GM12878 (cell line): ENCODE measurements at regions not wholly inside any gene's neighbourhood (a gene's known extent, or its start where the extent isn't known, plus 50 kb on each side); places are given as distances from the start of the nearest gene placed in this dataset.

Experiments used
- ATAC-seq: fragments of 200-7000 bp; cut with Tn5 transposase; 3 replicates; pipeline ENCODE4 v1.9.1; 2020; ENCODE audit warnings: mild to moderate bottlenecking, moderate library complexity
- BruUV-seq: library from RNA; stranded (reverse); fragments of 400-500 nt; replicated peaks from 2 replicates; lab custom pipeline; 2021; lab: Mats Ljungman, UMichigan
- CTCF ChIA-PET: fragments of 300-600 bp; sonication (Branson Sonifier 250); formaldehyde crosslinking; extraction: SDS; loops from one replicate; lab custom pipeline; 2021; ENCODE audit warnings: inconsistent platforms; lab: Yijun Ruan, JAX
- POLR2A ChIA-PET: fragments of 350-600 bp; formaldehyde crosslinking; extraction: SDS; loops from one replicate; lab custom pipeline; 2021; ENCODE audit warnings: inconsistent platforms; lab: Charles Lee
- RAD21 ChIA-PET: fragments of 300-600 bp; sonication (Branson Sonifier 250); formaldehyde crosslinking; loops from one replicate; lab custom pipeline; 2023; ENCODE audit warnings: antibody characterized with exemption; ENCODE audit not compliant: unreplicated experiment; lab: Charles Lee
- SMC1A ChIA-PET: fragments of 300-600 bp; sonication (Branson Sonifier 250); formaldehyde crosslinking; loops from one replicate; lab custom pipeline; 2023; ENCODE audit not compliant: unreplicated experiment, uncharacterized antibody; lab: Charles Lee
- DNase-seq: peaks from one replicate; pipeline ENCODE4 v3.0.0-alpha.2; 2011; ENCODE audit warnings: low read depth, low spot score
- FAIRE-seq: peaks from 3 replicates; lab custom pipeline; 2011; peaks lifted over from hg19 to GRCh38; lab: Jason Lieb, UNC
- H2AFZ ChIP-seq: 2 replicates; pipeline ENCODE4 v1.6.0; 2011; ENCODE audit warnings: low read depth, low read length, control low read depth; ENCODE audit not compliant: control insufficient read depth
- H3K27ac ChIP-seq: 2 replicates; pipeline ENCODE4 v1.5.1; 2011; ENCODE audit warnings: control low read depth; ENCODE audit not compliant: control insufficient read depth, insufficient read depth
- H3K27me3 ChIP-seq, 2 experiments: replicated peaks in 1 of 2; 2 replicates each; pipeline versions ENCODE4 v1.6.0 to v1.6.1; 2011; ENCODE audit warnings: low read length in 1 of 2; ENCODE audit not compliant: control insufficient read depth in 2 of 2, insufficient read depth in 2 of 2
- H3K36me3 ChIP-seq, 2 experiments: 2 replicates each; pipeline ENCODE4 v1.5.1; 2011; ENCODE audit warnings: low read length in 1 of 2; ENCODE audit not compliant: control insufficient read depth in 2 of 2, insufficient read depth in 2 of 2
- H3K4me1 ChIP-seq: 2 replicates; pipeline ENCODE4 v1.6.1; 2011; ENCODE audit warnings: mild to moderate bottlenecking, low read length, moderate library complexity, mixed read lengths; ENCODE audit not compliant: control insufficient read depth, insufficient read depth
- H3K4me2 ChIP-seq: 2 replicates; pipeline ENCODE4 v1.6.0; 2011; ENCODE audit warnings: control low read depth; ENCODE audit not compliant: control insufficient read depth, insufficient read depth
- H3K4me3 ChIP-seq: fragments of 200-600 bp; sonication (generic); 2 replicates; pipeline ENCODE4 v1.5.1; 2016
- H3K79me2 ChIP-seq: 2 replicates; pipeline ENCODE4 v1.6.0; 2011; ENCODE audit warnings: low read length; ENCODE audit not compliant: control insufficient read depth, insufficient read depth
- H3K9ac ChIP-seq: 2 replicates; pipeline ENCODE4 v1.8.0; 2011; ENCODE audit warnings: low read length, control low read depth, mixed read lengths; ENCODE audit not compliant: control insufficient read depth, insufficient read depth
- H3K9me3 ChIP-seq: replicated peaks from 3 replicates; pipeline ENCODE4 v1.5.1; 2011; ENCODE audit warnings: mild to moderate bottlenecking, low read length; ENCODE audit not compliant: control insufficient read depth, insufficient read depth
- H4K20me1 ChIP-seq: 2 replicates; pipeline ENCODE4 v1.6.0; 2011; ENCODE audit not compliant: control insufficient read depth, insufficient read depth
- BHLHE40 ChIP-seq, 2 experiments: fragments of 450-650 bp in 1 of 2; IDR thresholded peaks; 2 replicates each; pipeline ENCODE4 v1.6.1; 2011 to 2017; ENCODE audit warnings: low read depth in 2 of 2, borderline replicate concordance in 1 of 2, improper control_type of control experiment in 1 of 2, low read length in 1 of 2, mild to moderate bottlenecking in 1 of 2
- CEBPZ ChIP-seq: fragments of 150-350 bp; IDR thresholded peaks from 2 replicates; pipeline ENCODE4 v1.6.1; 2016; ENCODE audit warnings: low read depth, low read length
- CTCF ChIP-seq, 3 experiments: IDR thresholded peaks in 2 of 3; conservative IDR thresholded peaks in 1 of 3; 2 replicates each; pipeline ENCODE4 v1.5.1; 2011; ENCODE audit warnings: low read depth in 3 of 3, low read length in 3 of 3, mild to moderate bottlenecking in 3 of 3, control low read depth in 2 of 3, moderate library complexity in 2 of 3, inconsistent platforms in 1 of 3, mixed read lengths in 1 of 3; ENCODE audit not compliant: control insufficient read depth in 2 of 3, insufficient read depth in 1 of 3; ENCODE audit errors: extremely low read depth in 1 of 3
- ETV6 ChIP-seq, 2 experiments: fragments of 450-650 bp in 1 of 2; IDR thresholded peaks in 1 of 2; conservative IDR thresholded peaks in 1 of 2; 2 replicates each; pipeline ENCODE4 v1.6.1; 2014; ENCODE audit warnings: antibody characterized with exemption in 1 of 2, borderline replicate concordance in 1 of 2, low read depth in 1 of 2, mild to moderate bottlenecking in 1 of 2, moderate library complexity in 1 of 2
- HDGF ChIP-seq: fragments of 450-650 bp; IDR thresholded peaks from 2 replicates; pipeline ENCODE4 v1.6.1; 2016; ENCODE audit warnings: antibody characterized with exemption
- IKZF2 ChIP-seq, 2 experiments: fragments of 450-650 bp; IDR thresholded peaks; 2 replicates each; pipeline ENCODE4 v1.6.1; 2017; ENCODE audit warnings: mild to moderate bottlenecking in 2 of 2, moderate library complexity in 2 of 2
- MLLT1 ChIP-seq: fragments of 450-650 bp; IDR thresholded peaks from 2 replicates; pipeline ENCODE4 v1.6.1; 2016; ENCODE audit warnings: mild to moderate bottlenecking
- NBN ChIP-seq: fragments of 450-650 bp; IDR thresholded peaks from 2 replicates; pipeline ENCODE4 v1.6.1; 2016
- NFIC ChIP-seq: IDR thresholded peaks from 2 replicates; pipeline ENCODE4 v1.6.1; 2012; ENCODE audit warnings: low read depth, mild to moderate bottlenecking, inconsistent platforms, low read length, moderate library complexity
- NFXL1 ChIP-seq: fragments of 450-650 bp; IDR thresholded peaks from 2 replicates; pipeline ENCODE4 v1.6.1; 2017; ENCODE audit warnings: antibody characterized with exemption, mild to moderate bottlenecking, borderline replicate concordance
- WGBS: methylation state at CpG from one replicate; pipeline ENCODE4 v1.1.6; 2016; ENCODE audit warnings: low lambda C conversion rate; ENCODE audit not compliant: insufficient replicate concordance, insufficient coverage; ENCODE audit errors: missing lambda C conversion rate; 5-methylcytosine and 5-hydroxymethylcytosine counted together
- in situ Hi-C: fragments of 300-500 bp; cut with MboI; formaldehyde crosslinking; loops from 9 replicates; pipeline ENCODE4 v1.14.3; 2018; ENCODE audit warnings: mixed read lengths
- intact Hi-C: fragments of 100-400 bp; cut with micrococcal nuclease; formaldehyde crosslinking; loops from one replicate; pipeline ENCODE4 v1.14.2; 2022; ENCODE audit not compliant: unreplicated experiment

GRCh38 chr2:196248467-196249094 is 77.2 kb upstream of the STK17B start:
- no peak overlapping the region for H3K27ac ChIP-seq
- no peak overlapping the region for H3K4me3 ChIP-seq
- RAD21 ChIA-PET = interaction anchor here (0.6 to 2.9 kb wide), 19 partner anchors 8 to 171 kb away, joined by 3 to 27 read pairs (median 5); no protein-coding TSS in a partner anchor
- no peak overlapping the region for H3K9ac ChIP-seq
- no peak overlapping the region for H2AFZ ChIP-seq
- in situ Hi-C loops = no loop called here
- SMC1A ChIA-PET = interaction anchor here (0.8 to 7.3 kb wide), 25 partner anchors 9 to 218 kb away, joined by 3 to 62 read pairs (median 4); no protein-coding TSS in a partner anchor
- no peak; the same call in 2 of the 3 replicates for ATAC-seq
- peaks cover 0 to 5% of the 10 kb centered on the region in 2 experiments; a peak in 2 of 4 replicates for H3K36me3 ChIP-seq
- peak; percentile 63; the same call in 1 of the 2 replicates for TF ChIP-seq MLLT1
- TF ChIP-seq CTCF (IDR thresholded peaks at IDR 0.05 in 2 of 3, conservative IDR thresholded peaks at IDR 0.05 in 1 of 3; ENCODE audit: control insufficient read depth in 2 of 3, extremely low read depth in 1 of 3, insufficient read depth in 1 of 3, low read depth in 3 of 3, low read length in 3 of 3) = no peak
- no peak for TF ChIP-seq BHLHE40 (IDR thresholded peaks at IDR 0.05; ENCODE audit: borderline replicate concordance in 1 of 2, low read depth in 2 of 2, low read length in 1 of 2)
- TF ChIP-seq IKZF2 (IDR thresholded peaks at IDR 0.05) = peak in 1 of 2 experiments; percentile 22; a peak in 1 of 4 replicates
- TF ChIP-seq CEBPZ = no peak
- TF ChIP-seq ETV6 (conservative IDR thresholded peaks at IDR 0.05 in 1 of 2, IDR thresholded peaks at IDR 0.05 in 1 of 2; ENCODE audit: borderline replicate concordance in 1 of 2, low read depth in 1 of 2) = no peak
- TF ChIP-seq NFXL1 = no peak
- TF ChIP-seq HDGF = peak; percentile 78; the same call in 1 of the 2 replicates
- peak; percentile 67; the same call in 1 of the 2 replicates for TF ChIP-seq NBN
- TF ChIP-seq NFIC = no peak
- TF ChIP-seq, all 136 proteins: peak for 4
- POLR2A ChIA-PET = interaction anchor here (0.5 to 2.3 kb wide), 11 partner anchors 8 to 359 kb away, joined by 3 to 20 read pairs (median 4); no protein-coding TSS in a partner anchor
- 0% methylated on average over 1 of the region's 1 CpG for WGBS
- DNase-seq (no peak), FAIRE-seq (no peak)
- H3K9me3 ChIP-seq = no peaks in the 10 kb centered on the region
- intact Hi-C loops = loop anchor here (10.0 kb wide), 2 partner anchors 594 to 714 kb away; partner anchors contain the start of gene SLC39A10
- H4K20me1 ChIP-seq = no peaks in the 10 kb centered on the region
- H3K27me3 ChIP-seq = no peaks in the 10 kb centered on the region
- H3K4me2 ChIP-seq = no peak overlapping the region
- H3K79me2 ChIP-seq = no peaks in the 10 kb centered on the region
- CTCF ChIA-PET = interaction anchor here (0.8 to 2.8 kb wide), 18 partner anchors 8 to 205 kb away, joined by 3 to 17 read pairs (median 4); no protein-coding TSS in a partner anchor
- no TSS peak for BruUV-seq
- peaks cover 4% of the 10 kb centered on the region for H3K4me1 ChIP-seq
